ENCODE measurements at regions not wholly inside any gene's neighbourhood (a gene's known extent, or its start where the extent isn't known, plus 50 kb on each side); places are given as distances from the start of the nearest gene placed in this dataset.
A peak's percentile ranks its signal among the peaks of the same experiment; 100 is the strongest.

GRCh38 chr2:48118895-48119294 is 195.6 kb upstream of the FOXN2 start:
- H3K27me3 ChIP-seq (ENCODE audit: control insufficient read depth, insufficient read depth, low read length), result no peaks in the 10 kb centered on the region
- no peak overlapping the region for H3K27ac Mint-ChIP-seq

DNA sequence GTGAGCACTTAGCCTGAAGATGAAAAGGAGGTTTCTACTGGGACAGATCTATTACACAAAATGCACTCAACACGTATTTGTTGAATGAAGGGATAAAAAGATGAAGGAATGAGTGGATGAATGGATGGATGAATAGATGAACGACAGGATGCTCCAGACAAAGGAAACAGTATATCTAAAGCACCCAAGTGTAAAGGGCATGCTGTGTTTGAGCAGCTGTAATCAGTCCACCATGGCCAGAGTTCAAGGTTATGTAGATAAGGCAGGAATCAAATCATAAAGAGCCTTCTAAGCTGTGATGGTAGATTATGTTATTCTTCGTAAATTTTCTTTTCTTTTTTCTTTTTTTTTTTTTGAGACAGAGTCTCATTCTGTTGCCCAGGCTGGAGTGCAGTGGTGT is 194.4 kb upstream of the FOXN2 start:
- no peak overlapping the region for H3K4me3 Mint-ChIP-seq
- H3K27me3 Mint-ChIP-seq (ENCODE audit: low read depth in 2 of 2), result peaks cover 0 to 3% of the 10 kb centered on the region in 2 donors
- Histone ChIP-seq H3K9me3 (ENCODE audit: control insufficient read depth, insufficient read depth, low read length) (no peaks in the 10 kb centered on the region), H3K4me3 (ENCODE audit: low read length) (no peak overlapping the region), H3K4me1 (ENCODE audit: control insufficient read depth, insufficient read depth, low read length) (no peaks in the 10 kb centered on the region), H3K27me3 (ENCODE audit: control insufficient read depth, insufficient read depth, low read length) (no peaks in the 10 kb centered on the region), H3K27ac (ENCODE audit: low read length) (no peak overlapping the region), H3K36me3 (ENCODE audit: control insufficient read depth, insufficient read depth, low read length) (no peaks in the 10 kb centered on the region)
- no peak for TF ChIP-seq CTCF (IDR thresholded peaks at IDR 0.05)
- no peaks in the 10 kb centered on the region for H3K36me3 Mint-ChIP-seq
- H3K4me1 Mint-ChIP-seq, result no peaks in the 10 kb centered on the region
- H3K9me3 Mint-ChIP-seq, result no peaks in the 10 kb centered on the region
- DNase-seq (no peak), ATAC-seq (no peak)
- intact Hi-C loops (cut with micrococcal nuclease), result no loop called here
- no peak overlapping the region for H3K27ac Mint-ChIP-seq
- WGBS (ENCODE audit: insufficient coverage), result 84% methylated on average over 2 of the region's 3 CpGs

More at GRCh38 chr2:48118895-48119294, 195.6 kb upstream of the FOXN2 start:
- DNase-seq (no peak), ATAC-seq (no peak)
- WGBS (ENCODE audit: insufficient coverage), result 85% methylated on average over 6 of the region's 6 CpGs
- Mint-ChIP-seq H3K27me3 (ENCODE audit: low read depth in 2 of 2) (peaks cover 0 to 3% of the 10 kb centered on the region in 2 donors), H3K4me3 (no peak overlapping the region), H3K9me3 (no peaks in the 10 kb centered on the region), H3K36me3 (no peaks in the 10 kb centered on the region), H3K4me1 (peaks cover 0 to 2% of the 10 kb centered on the region in 2 donors)
- Histone ChIP-seq H3K4me3 (ENCODE audit: low read length) (no peak overlapping the region), H3K4me1 (ENCODE audit: control insufficient read depth, insufficient read depth, low read length) (no peaks in the 10 kb centered on the region), H3K27ac (ENCODE audit: low read length) (no peak overlapping the region), H3K9me3 (ENCODE audit: control insufficient read depth, insufficient read depth, low read length) (no peaks in the 10 kb centered on the region), H3K36me3 (ENCODE audit: control insufficient read depth, insufficient read depth, low read length) (no peaks in the 10 kb centered on the region)
- no peak for TF ChIP-seq CTCF (IDR thresholded peaks at IDR 0.05)
- intact Hi-C loops (cut with micrococcal nuclease), result no loop called here

GRCh38 chr2:48120759-48121242 is 193.7 kb upstream of the FOXN2 start:
- no peak overlapping the region for H3K27ac Mint-ChIP-seq
- intact Hi-C loops (cut with micrococcal nuclease), result no loop called here
- Histone ChIP-seq H3K4me1 (ENCODE audit: control insufficient read depth, insufficient read depth, low read length) (no peaks in the 10 kb centered on the region), H3K27ac (ENCODE audit: low read length) (no peak overlapping the region), H3K36me3 (ENCODE audit: control insufficient read depth, insufficient read depth, low read length) (no peaks in the 10 kb centered on the region), H3K4me3 (ENCODE audit: low read length) (no peak overlapping the region), H3K9me3 (ENCODE audit: control insufficient read depth, insufficient read depth, low read length) (no peaks in the 10 kb centered on the region), H3K27me3 (ENCODE audit: control insufficient read depth, insufficient read depth, low read length) (no peaks in the 10 kb centered on the region)
- DNase-seq, result no peak
- 20% methylated on average over 1 of the region's 1 CpG for WGBS (ENCODE audit: insufficient coverage)
- no peaks in the 10 kb centered on the region for H3K36me3 Mint-ChIP-seq
- H3K27me3 Mint-ChIP-seq (ENCODE audit: low read depth in 2 of 2), result peaks cover 0 to 3% of the 10 kb centered on the region in 2 donors
- H3K4me1 Mint-ChIP-seq, result no peaks in the 10 kb centered on the region
- H3K9me3 Mint-ChIP-seq, result no peaks in the 10 kb centered on the region
- ATAC-seq, result peak in 1 of 3 donors; percentile 81
- H3K4me3 Mint-ChIP-seq, result no peak overlapping the region
- no peak for TF ChIP-seq CTCF (IDR thresholded peaks at IDR 0.05)

DNA sequence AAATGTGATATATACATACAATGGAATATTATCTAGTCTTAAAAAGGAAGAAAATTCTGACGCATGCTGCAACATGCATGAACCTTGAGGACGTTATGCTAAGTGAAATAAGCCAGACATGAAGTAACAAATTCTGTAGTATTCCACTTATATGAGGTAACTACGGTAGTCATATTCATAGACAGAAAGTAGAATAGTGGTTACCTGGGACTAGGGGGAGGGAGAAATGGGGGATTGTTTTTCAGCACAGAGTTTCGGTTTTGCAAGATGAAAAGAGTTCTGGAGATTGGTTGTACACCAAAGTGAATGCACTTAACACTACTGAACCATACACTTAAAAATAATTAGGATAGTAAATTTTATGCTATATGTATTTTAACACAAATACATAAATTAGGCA is 192.3 kb upstream of the FOXN2 start:
- Mint-ChIP-seq H3K36me3 (no peaks in the 10 kb centered on the region), H3K27me3 (ENCODE audit: low read depth in 2 of 2) (peaks cover 0 to 3% of the 10 kb centered on the region in 2 donors), H3K9me3 (no peaks in the 10 kb centered on the region), H3K27ac (no peak overlapping the region), H3K4me3 (no peak overlapping the region), H3K4me1 (no peaks in the 10 kb centered on the region)
- ATAC-seq (no peak), DNase-seq (no peak)
- no peaks in the 10 kb centered on the region for H3K27me3 ChIP-seq (ENCODE audit: control insufficient read depth, insufficient read depth, low read length)
- TF ChIP-seq CTCF (IDR thresholded peaks at IDR 0.05), result no peak
- H3K36me3 ChIP-seq (ENCODE audit: control insufficient read depth, insufficient read depth, low read length), result no peaks in the 10 kb centered on the region
- H3K27ac ChIP-seq (ENCODE audit: low read length), result no peak overlapping the region
- intact Hi-C loops (cut with micrococcal nuclease), result no loop called here
- H3K9me3 ChIP-seq (ENCODE audit: control insufficient read depth, insufficient read depth, low read length), result no peaks in the 10 kb centered on the region
- H3K4me3 ChIP-seq (ENCODE audit: low read length), result no peak overlapping the region
- 84% methylated on average over 3 of the region's 4 CpGs for WGBS (ENCODE audit: insufficient coverage)
- no peaks in the 10 kb centered on the region for H3K4me1 ChIP-seq (ENCODE audit: control insufficient read depth, insufficient read depth, low read length)

Measured in natural killer cell (primary cell).